ENCODE measurements at regions not wholly inside any gene's neighbourhood (a gene's known extent, or its start where the extent isn't known, plus 50 kb on each side); places are given as distances from the start of the nearest gene placed in this dataset.
"Not testable (repeated sequence)": the region's sequence is repeated elsewhere in the genome, so short reads cannot be mapped to it uniquely, and the experiment has no call there.

- DNase-seq, result no peak
- intact Hi-C loops (cut with DNase I, micrococcal nuclease), result no loop called here
- ATAC-seq, result no peak
These were observed 117.2 kb downstream of the GASK1B start for GRCh38 chr4:158055668-158056067.

- DNase-seq (no peak), ATAC-seq (no peak)
- intact Hi-C loops (cut with DNase I, micrococcal nuclease), result no loop called here
These were observed 119.0 kb downstream of the GASK1B start for GRCh38 chr4:158053801-158054200.

GRCh38 chr4:158053086-158053485 lies 119.7 kb downstream of the GASK1B start:
- intact Hi-C loops (cut with DNase I, micrococcal nuclease), result no loop called here
- DNase-seq (no peak), ATAC-seq (no peak)

GRCh38 chr4:158051401-158052235 lies 121.2 kb downstream of the GASK1B start:
- DNase-seq (no peak), ATAC-seq (no peak)
- intact Hi-C loops (cut with DNase I, micrococcal nuclease), result no loop called here

- DNase-seq (no peak), ATAC-seq (no peak)
- intact Hi-C loops (cut with DNase I, micrococcal nuclease), result no loop called here
These were observed 121.9 kb downstream of the GASK1B start for GRCh38 chr4:158050942-158051341.

- no peak for ATAC-seq
- intact Hi-C loops (cut with DNase I, micrococcal nuclease), result no loop called here
- no peak for DNase-seq
These were observed 126.5 kb downstream of the GASK1B start for GRCh38 chr4:158046345-158046744.

- ATAC-seq (no peak), DNase-seq (no peak)
- intact Hi-C loops (cut with DNase I, micrococcal nuclease), result no loop called here
These were observed 128.7 kb downstream of the GASK1B start for GRCh38 chr4:158043971-158044618.

- ATAC-seq (no peak), DNase-seq (no peak)
- intact Hi-C loops (cut with DNase I, micrococcal nuclease), result no loop called here
These were observed 130.2 kb downstream of the GASK1B start for GRCh38 chr4:158042591-158043030.

DNA sequence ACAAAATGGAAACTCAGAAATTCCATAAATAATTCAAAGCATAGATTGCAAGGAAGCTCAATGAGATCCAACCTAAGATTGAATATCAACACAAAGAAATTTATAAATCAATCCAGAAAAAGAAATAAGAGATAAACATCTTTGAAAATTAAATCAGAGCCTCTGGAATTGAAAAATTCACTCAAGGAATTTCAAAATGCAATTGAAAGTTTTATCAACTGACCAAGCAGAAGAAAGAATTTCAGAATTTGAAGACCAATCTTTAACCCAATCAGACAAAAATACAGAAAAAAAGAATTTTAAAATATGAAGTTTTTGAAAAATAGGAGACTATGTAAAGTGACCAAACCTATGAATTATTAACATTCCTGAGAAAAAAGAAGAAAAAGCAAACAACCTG lies 134.1 kb downstream of the GASK1B start:
- ATAC-seq, result no peak
- DNase-seq, result no peak
- intact Hi-C loops (cut with DNase I, micrococcal nuclease), result no loop called here

DNA sequence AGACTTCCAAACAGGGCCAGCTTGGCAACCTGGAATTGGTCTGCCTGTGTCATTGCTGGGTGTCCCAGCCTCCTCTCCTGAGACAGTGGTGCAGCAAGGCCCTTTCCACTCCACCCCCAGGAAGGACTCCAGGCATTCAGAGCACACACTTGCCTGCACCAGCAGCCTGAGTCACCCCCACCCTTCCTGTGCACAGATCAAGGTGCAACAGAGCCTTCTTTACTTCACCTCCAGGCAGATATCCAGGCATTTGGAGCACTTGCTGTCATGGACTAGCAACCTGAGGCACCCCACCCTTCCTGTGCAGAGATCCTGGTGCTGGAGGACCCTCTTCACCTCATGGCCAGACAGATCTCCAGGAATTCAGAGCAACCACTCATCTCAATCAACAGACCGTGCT lies 135.8 kb downstream of the GASK1B start:
- DNase-seq (no peak), ATAC-seq (no peak)
- intact Hi-C loops (cut with DNase I, micrococcal nuclease), result no loop called here

GRCh38 chr4:158035662-158036195 lies 137.1 kb downstream of the GASK1B start:
- DNase-seq (no peak), ATAC-seq (no peak)
- intact Hi-C loops (cut with DNase I, micrococcal nuclease), result no loop called here

- DNase-seq, result no peak
These were observed 139.3 kb downstream of the GASK1B start for GRCh38 chr4:158033416-158034120.

DNA sequence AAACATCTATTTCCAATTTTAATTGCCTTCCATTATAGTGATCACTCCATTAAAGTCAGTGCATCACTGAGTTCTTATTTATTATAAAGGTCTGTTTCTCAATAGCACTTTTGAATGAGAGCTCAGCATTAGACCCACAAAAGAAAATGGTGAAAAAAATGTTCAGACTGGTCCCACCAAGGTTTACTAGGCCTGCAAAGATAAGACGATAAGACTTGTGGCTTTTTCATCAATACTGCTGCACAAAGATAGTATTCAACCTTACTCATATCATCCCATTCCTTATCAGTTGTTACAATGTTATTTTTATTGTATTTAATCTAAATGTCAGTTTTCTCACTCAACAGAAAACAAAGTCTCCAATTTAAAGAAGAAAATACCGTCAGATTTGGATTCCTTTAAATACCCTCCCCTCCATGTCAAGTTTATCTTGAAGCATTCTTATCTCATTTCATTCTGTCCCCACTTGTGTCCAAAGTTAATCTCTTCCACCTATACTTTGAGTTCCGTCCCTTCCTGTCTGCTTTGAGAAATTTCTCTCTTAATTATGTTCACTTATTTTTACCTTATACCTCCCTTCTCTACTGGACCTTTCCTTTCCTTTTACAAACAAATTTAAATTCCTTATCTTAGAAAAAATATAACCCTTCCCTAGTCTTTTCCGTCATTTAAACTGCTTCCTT lies 140.0 kb downstream of the GASK1B start:
- ATAC-seq (no peak), DNase-seq (no peak)
- intact Hi-C loops (cut with DNase I, micrococcal nuclease), result no loop called here

More at GRCh38 chr4:158033416-158034120, 139.3 kb downstream of the GASK1B start:
- ATAC-seq, result no peak
- intact Hi-C loops (cut with DNase I, micrococcal nuclease), result no loop called here

- DNase-seq; intact Hi-C loops (cut with DNase I, micrococcal nuclease); ATAC-seq: not testable (repeated sequence)
These were observed 144.4 kb downstream of the GASK1B start for GRCh38 chr4:158028381-158028780.

GRCh38 chr4:158025131-158025530 lies 147.7 kb downstream of the GASK1B start:
- intact Hi-C loops (cut with DNase I, micrococcal nuclease), result no loop called here
- ATAC-seq (no peak), DNase-seq (no peak)

- intact Hi-C loops (cut with DNase I, micrococcal nuclease), result no loop called here
- DNase-seq (no peak), ATAC-seq (no peak)
These were observed 152.0 kb downstream of the GASK1B start for GRCh38 chr4:158020734-158021346.

DNA sequence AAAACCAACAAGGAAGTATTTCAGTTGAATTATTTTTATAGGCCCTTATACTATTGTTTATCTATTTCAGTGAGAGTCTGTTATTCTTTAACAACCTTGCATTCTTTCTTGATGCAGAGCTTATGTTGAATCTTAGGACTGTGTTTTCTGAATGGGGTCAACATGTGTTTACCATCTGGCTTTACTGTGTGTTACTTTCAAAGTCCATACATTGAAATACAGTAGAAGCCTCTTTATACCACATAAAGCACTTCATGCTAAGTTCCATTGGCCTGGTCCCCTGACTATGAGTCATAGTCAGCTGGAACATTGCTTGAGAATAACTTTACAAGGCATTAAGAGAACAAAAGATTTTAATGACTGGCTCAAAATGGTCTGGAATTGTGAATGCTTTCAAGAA lies 152.6 kb downstream of the GASK1B start:
- ATAC-seq (peak; percentile 75), DNase-seq (no peak)
- intact Hi-C loops (cut with DNase I, micrococcal nuclease), result no loop called here

DNA sequence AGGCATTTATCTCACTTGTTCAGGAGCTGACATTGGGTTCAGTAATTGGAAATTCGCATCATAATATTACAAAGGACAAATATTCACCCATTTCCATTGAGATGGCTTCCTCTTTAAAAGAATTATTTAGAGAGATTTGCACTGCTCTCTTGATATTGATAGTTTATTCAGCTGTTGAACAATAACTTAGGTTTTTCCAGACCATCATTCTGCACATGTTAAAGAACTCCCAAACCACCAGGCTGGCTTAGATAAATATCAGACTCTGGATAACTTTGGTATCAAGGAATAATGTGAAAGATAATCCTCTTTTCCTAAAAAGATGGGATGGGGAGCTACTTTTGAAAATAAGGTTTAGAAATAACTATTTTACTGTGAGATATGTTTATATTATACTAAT lies 154.0 kb downstream of the GASK1B start:
- DNase-seq, result no peak
- intact Hi-C loops (cut with DNase I, micrococcal nuclease), result no loop called here
- ATAC-seq, result no peak

Data from left colon (tissue), 2 donors.